Uterus (tissue), 2 donors: ENCODE measurements at regions not wholly inside any gene's neighbourhood (a gene's known extent, or its start where the extent isn't known, plus 50 kb on each side); places are given as distances from the start of the nearest gene placed in this dataset.

Experiments used
- POLR2A ChIP-seq, 2 donors: fragments of 450-650 bp; IDR thresholded peaks; one replicate each; pipeline ENCODE4 v1.6.1; 2016; ENCODE audit warnings: antibody characterized with exemption in 2 of 2, mild to moderate bottlenecking in 1 of 2, moderate library complexity in 1 of 2
- TF ChIP-seq, protein P1 (sequence below), 4 experiments: fragments of 200-600 bp in 2 of 4; fragments of 450-650 bp in 2 of 4; sonication (generic) in 2 of 4; IDR thresholded peaks; one replicate each; pipeline ENCODE4 v1.5.1; 2016 to 2019; ENCODE audit warnings: antibody characterized with exemption in 4 of 4, mild to moderate bottlenecking in 2 of 4, moderate library complexity in 1 of 4

- TF ChIP-seq, protein P1, sequence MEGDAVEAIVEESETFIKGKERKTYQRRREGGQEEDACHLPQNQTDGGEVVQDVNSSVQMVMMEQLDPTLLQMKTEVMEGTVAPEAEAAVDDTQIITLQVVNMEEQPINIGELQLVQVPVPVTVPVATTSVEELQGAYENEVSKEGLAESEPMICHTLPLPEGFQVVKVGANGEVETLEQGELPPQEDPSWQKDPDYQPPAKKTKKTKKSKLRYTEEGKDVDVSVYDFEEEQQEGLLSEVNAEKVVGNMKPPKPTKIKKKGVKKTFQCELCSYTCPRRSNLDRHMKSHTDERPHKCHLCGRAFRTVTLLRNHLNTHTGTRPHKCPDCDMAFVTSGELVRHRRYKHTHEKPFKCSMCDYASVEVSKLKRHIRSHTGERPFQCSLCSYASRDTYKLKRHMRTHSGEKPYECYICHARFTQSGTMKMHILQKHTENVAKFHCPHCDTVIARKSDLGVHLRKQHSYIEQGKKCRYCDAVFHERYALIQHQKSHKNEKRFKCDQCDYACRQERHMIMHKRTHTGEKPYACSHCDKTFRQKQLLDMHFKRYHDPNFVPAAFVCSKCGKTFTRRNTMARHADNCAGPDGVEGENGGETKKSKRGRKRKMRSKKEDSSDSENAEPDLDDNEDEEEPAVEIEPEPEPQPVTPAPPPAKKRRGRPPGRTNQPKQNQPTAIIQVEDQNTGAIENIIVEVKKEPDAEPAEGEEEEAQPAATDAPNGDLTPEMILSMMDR (IDR thresholded peaks at IDR 0.05) = no peak
- no peak for TF ChIP-seq POLR2A (IDR thresholded peaks at IDR 0.05)
These were observed 154.8 kb downstream of the ZBTB18 start for GRCh38 chr1:244205906-244206305.
